GM23338 (cell line): ENCODE measurements at regions not wholly inside any gene's neighbourhood (a gene's known extent, or its start where the extent isn't known, plus 50 kb on each side); places are given as distances from the start of the nearest gene placed in this dataset.

Source experiments
- ATAC-seq: fragments of 200-7000 bp; cut with Tn5 transposase; 3 replicates; pipeline ENCODE4 v1.9.1; 2020
- DNase-seq: peaks from one replicate; pipeline ENCODE4 v3.0.0-alpha.2; 2015; ENCODE audit warnings: low spot score
- H2AFZ ChIP-seq: fragments of 200-600 bp; sonication (generic); 2 replicates; pipeline ENCODE4 v1.8.0; 2016; ENCODE audit warnings: antibody characterized with exemption, mild to moderate bottlenecking, moderate library complexity
- H3F3A ChIP-seq: fragments of 200-600 bp; sonication (generic); replicated peaks from 2 replicates; pipeline ENCODE4 v1.8.0; 2017; ENCODE audit warnings: antibody characterized with exemption, mixed run types, low read depth
- H3K27ac ChIP-seq: fragments of 200-600 bp; sonication (generic); 2 replicates; pipeline ENCODE4 v1.6.1; 2016; ENCODE audit warnings: low read depth
- H3K27me3 ChIP-seq: fragments of 200-600 bp; sonication (generic); 2 replicates; pipeline ENCODE4 v1.8.0; 2016; ENCODE audit warnings: mild to moderate bottlenecking, mixed run types, moderate library complexity; ENCODE audit not compliant: insufficient read depth
- H3K36me3 ChIP-seq: fragments of 200-600 bp; sonication (generic); 2 replicates; pipeline ENCODE4 v1.8.0; 2016; ENCODE audit warnings: mild to moderate bottlenecking; ENCODE audit not compliant: insufficient read depth
- H3K4me1 ChIP-seq: fragments of 200-600 bp; sonication (generic); 2 replicates; pipeline ENCODE4 v1.8.0; 2016; ENCODE audit warnings: mild to moderate bottlenecking, moderate library complexity; ENCODE audit not compliant: insufficient read depth
- H3K4me2 ChIP-seq: fragments of 200-600 bp; sonication (generic); 2 replicates; pipeline ENCODE4 v1.7.1; 2017; ENCODE audit warnings: mixed run types
- H3K4me3 ChIP-seq: fragments of 200-600 bp; sonication (generic); 2 replicates; pipeline ENCODE4 v1.6.1; 2016; ENCODE audit warnings: mixed run types
- H3K79me2 ChIP-seq: fragments of 200-600 bp; sonication (generic); replicated peaks from 2 replicates; pipeline ENCODE4 v1.8.0; 2017; ENCODE audit warnings: mild to moderate bottlenecking; ENCODE audit not compliant: insufficient read depth
- H3K9me2 ChIP-seq: fragments of 200-600 bp; sonication (generic); 2 replicates; pipeline ENCODE4 v1.8.0; 2017; ENCODE audit not compliant: insufficient read depth
- H4K20me1 ChIP-seq: fragments of 200-600 bp; sonication (generic); replicated peaks from 2 replicates; pipeline ENCODE4 v1.8.0; 2017; ENCODE audit warnings: mild to moderate bottlenecking; ENCODE audit not compliant: insufficient read depth
- H3K27ac Mint-ChIP-seq: 2 replicates; pipeline ENCODE4 v1.8.0; 2020; ENCODE audit warnings: inconsistent platforms, mild to moderate bottlenecking, moderate library complexity, mixed read lengths
- H3K27me3 Mint-ChIP-seq: 3 replicates; pipeline ENCODE4 v1.8.0; 2022; ENCODE audit warnings: low read depth, mild to moderate bottlenecking, moderate library complexity, mixed read lengths, inconsistent platforms; ENCODE audit not compliant: insufficient read depth, poor library complexity
- H3K36me3 Mint-ChIP-seq: 3 replicates; pipeline ENCODE4 v1.8.0; 2021; ENCODE audit warnings: low read depth, mild to moderate bottlenecking, inconsistent platforms, moderate library complexity, mixed read lengths
- H3K4me1 Mint-ChIP-seq: 3 replicates; pipeline ENCODE4 v1.8.0; 2020; ENCODE audit warnings: mild to moderate bottlenecking, inconsistent platforms, mixed read lengths
- H3K4me3 Mint-ChIP-seq: 3 replicates; pipeline ENCODE4 v1.8.0; 2021; ENCODE audit warnings: moderate library complexity, mild to moderate bottlenecking, inconsistent platforms, mixed read lengths
- H3K9me3 Mint-ChIP-seq: 3 replicates; pipeline ENCODE4 v1.8.0; 2020; ENCODE audit warnings: moderate library complexity, mild to moderate bottlenecking, inconsistent platforms, mixed read lengths
- CREB1 ChIP-seq: fragments of 250-450 bp; sonication (Bioruptor Pico); IDR thresholded peaks from 2 replicates; pipeline ENCODE4 v1.5.0; 2020; ENCODE audit warnings: low read depth, mild to moderate bottlenecking, moderate library complexity
- ETS1 ChIP-seq: IDR thresholded peaks from 2 replicates; pipeline ENCODE4 v1.6.1; 2016; ENCODE audit warnings: antibody characterized with exemption
- EZH2 ChIP-seq: fragments of 200-600 bp; sonication (generic); IDR thresholded peaks from one replicate; pipeline ENCODE4 v1.8.0; 2017; ENCODE audit warnings: antibody characterized with exemption, mild to moderate bottlenecking, low read depth; ENCODE audit not compliant: unreplicated experiment
- EZH2phosphoT487 ChIP-seq: fragments of 200-600 bp; sonication (generic); IDR thresholded peaks from one replicate; pipeline ENCODE4 v1.8.1; 2018; ENCODE audit warnings: antibody characterized with exemption; ENCODE audit not compliant: unreplicated experiment
- JUNB ChIP-seq: IDR thresholded peaks from one replicate; pipeline ENCODE4 v1.6.1; 2016; ENCODE audit warnings: antibody characterized with exemption; ENCODE audit not compliant: unreplicated experiment
- NANOG ChIP-seq: IDR thresholded peaks from 2 replicates; pipeline ENCODE4 v1.6.1; 2016; ENCODE audit warnings: antibody characterized with exemption, borderline replicate concordance
- POLR2AphosphoS5 ChIP-seq: IDR thresholded peaks from 2 replicates; pipeline ENCODE4 v1.6.1; 2016; ENCODE audit warnings: antibody characterized with exemption, low read depth
- ZNF462 ChIP-seq: fragments of 250-450 bp; sonication (Bioruptor Pico); IDR thresholded peaks from 2 replicates; pipeline ENCODE4 v1.5.0; 2020; ENCODE audit warnings: mild to moderate bottlenecking, moderate library complexity
- TF ChIP-seq, protein P1 (sequence below), 2 experiments: fragments of 200-600 bp in 1 of 2; sonication (generic) in 1 of 2; conservative IDR thresholded peaks; 2 replicates each; pipeline versions ENCODE4 v1.5.1 to v1.6.1; 2016 to 2017; ENCODE audit warnings: antibody characterized with exemption in 2 of 2, low read depth in 2 of 2, mild to moderate bottlenecking in 2 of 2, moderate library complexity in 1 of 2

- H3K9me2 ChIP-seq: no peaks in the 10 kb centered on the region
- no peaks in the 10 kb centered on the region for H3K27me3 ChIP-seq
- no peak overlapping the region for H3K27ac Mint-ChIP-seq
- TF ChIP-seq CREB1 (CRISPR knock-in tag) (no peak), EZH2 (no peak), EZH2phosphoT487 (no peak)
- TF ChIP-seq, protein P1, sequence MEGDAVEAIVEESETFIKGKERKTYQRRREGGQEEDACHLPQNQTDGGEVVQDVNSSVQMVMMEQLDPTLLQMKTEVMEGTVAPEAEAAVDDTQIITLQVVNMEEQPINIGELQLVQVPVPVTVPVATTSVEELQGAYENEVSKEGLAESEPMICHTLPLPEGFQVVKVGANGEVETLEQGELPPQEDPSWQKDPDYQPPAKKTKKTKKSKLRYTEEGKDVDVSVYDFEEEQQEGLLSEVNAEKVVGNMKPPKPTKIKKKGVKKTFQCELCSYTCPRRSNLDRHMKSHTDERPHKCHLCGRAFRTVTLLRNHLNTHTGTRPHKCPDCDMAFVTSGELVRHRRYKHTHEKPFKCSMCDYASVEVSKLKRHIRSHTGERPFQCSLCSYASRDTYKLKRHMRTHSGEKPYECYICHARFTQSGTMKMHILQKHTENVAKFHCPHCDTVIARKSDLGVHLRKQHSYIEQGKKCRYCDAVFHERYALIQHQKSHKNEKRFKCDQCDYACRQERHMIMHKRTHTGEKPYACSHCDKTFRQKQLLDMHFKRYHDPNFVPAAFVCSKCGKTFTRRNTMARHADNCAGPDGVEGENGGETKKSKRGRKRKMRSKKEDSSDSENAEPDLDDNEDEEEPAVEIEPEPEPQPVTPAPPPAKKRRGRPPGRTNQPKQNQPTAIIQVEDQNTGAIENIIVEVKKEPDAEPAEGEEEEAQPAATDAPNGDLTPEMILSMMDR (conservative IDR thresholded peaks at IDR 0.05; ENCODE audit: low read depth in 2 of 2): peak; percentile 64 to 68
- H4K20me1 ChIP-seq: no peaks in the 10 kb centered on the region
- peak overlapping the region; percentile 35; the same call in 1 of the 2 replicates for H2AFZ ChIP-seq
- no peaks in the 10 kb centered on the region for H3F3A ChIP-seq
- ATAC-seq: peak; percentile 78
- H3K27ac ChIP-seq: no peak overlapping the region
- H3K79me2 ChIP-seq: no peaks in the 10 kb centered on the region
- no peaks in the 10 kb centered on the region for H3K4me1 Mint-ChIP-seq
- H3K9me3 Mint-ChIP-seq: no peaks in the 10 kb centered on the region
- H3K36me3 ChIP-seq: no peaks in the 10 kb centered on the region
- H3K4me2 ChIP-seq: no peak overlapping the region
- no peaks in the 10 kb centered on the region for H3K36me3 Mint-ChIP-seq
- DNase-seq: peak; percentile 64
- no peak overlapping the region for H3K4me3 ChIP-seq
- peaks cover 1% of the 10 kb centered on the region for H3K27me3 Mint-ChIP-seq
- H3K4me1 ChIP-seq: no peaks in the 10 kb centered on the region
- no peak overlapping the region for H3K4me3 Mint-ChIP-seq
Observed at GRCh38 chr6:8888468-8888867, 453.1 kb upstream of the SLC35B3 start.

DNA sequence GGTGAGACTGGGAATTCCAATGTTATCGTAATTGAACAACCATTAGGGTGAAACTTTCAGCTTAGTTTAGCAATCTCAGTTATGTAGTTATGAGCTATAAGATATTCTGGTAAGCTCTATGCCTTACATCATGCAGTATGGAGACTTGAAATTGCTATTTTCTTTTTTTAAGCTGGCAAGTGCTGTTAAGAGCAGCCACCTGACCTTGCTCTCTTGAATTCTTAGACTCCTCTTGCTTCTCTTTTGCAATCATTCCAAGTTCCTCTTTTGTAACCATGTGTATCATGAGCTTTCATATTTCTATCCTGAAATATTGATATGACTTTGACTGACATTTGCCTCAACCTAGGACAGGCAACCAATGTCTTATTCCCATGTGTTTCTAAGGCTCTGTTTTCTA is 446.3 kb upstream of the SLC35B3 start:
- Mint-ChIP-seq H3K4me3 (no peak overlapping the region), H3K9me3 (no peaks in the 10 kb centered on the region), H3K27ac (no peak overlapping the region), H3K36me3 (no peaks in the 10 kb centered on the region), H3K27me3 (peaks cover 1% of the 10 kb centered on the region), H3K4me1 (no peaks in the 10 kb centered on the region)
- DNase-seq: no peak
- ATAC-seq: no peak
- no peaks in the 10 kb centered on the region for H3K27me3 ChIP-seq
- H3K4me3 ChIP-seq: no peak overlapping the region
- H3K27ac ChIP-seq: no peak overlapping the region
- H3K4me2 ChIP-seq: no peak overlapping the region
- H3K9me2 ChIP-seq: no peaks in the 10 kb centered on the region
- H3K79me2 ChIP-seq: no peaks in the 10 kb centered on the region
- TF ChIP-seq NANOG: no peak
- no peak for TF ChIP-seq JUNB
- TF ChIP-seq ETS1: no peak
- no peak for TF ChIP-seq ZNF462
- no peak for TF ChIP-seq EZH2phosphoT487
- TF ChIP-seq POLR2AphosphoS5: no peak
- no peak for TF ChIP-seq CREB1 (CRISPR knock-in tag)
- H3F3A ChIP-seq: no peaks in the 10 kb centered on the region
- H3K36me3 ChIP-seq: no peaks in the 10 kb centered on the region
- no peaks in the 10 kb centered on the region for H4K20me1 ChIP-seq
- no peak overlapping the region for H2AFZ ChIP-seq
- H3K4me1 ChIP-seq: no peaks in the 10 kb centered on the region
